Epithelial cell of esophagus (primary cell): ENCODE measurements at regions not wholly inside any gene's neighbourhood (a gene's known extent, or its start where the extent isn't known, plus 50 kb on each side); places are given as distances from the start of the nearest gene placed in this dataset.

Experiments
- DNase-seq: peaks from one replicate; pipeline ENCODE4 v3.0.0; 2010; ENCODE audit warnings: low read depth
- H3K4me3 ChIP-seq: 2 replicates; pipeline ENCODE4 v1.5.1; 2011; ENCODE audit warnings: mild to moderate bottlenecking, low read length, control low read depth
- CTCF ChIP-seq: IDR thresholded peaks from 2 replicates; pipeline ENCODE4 v1.5.1; 2011; ENCODE audit warnings: low read depth, mild to moderate bottlenecking, low read length, control low read depth, inconsistent platforms; ENCODE audit not compliant: insufficient read depth; ENCODE audit errors: missing control alignments

DNA sequence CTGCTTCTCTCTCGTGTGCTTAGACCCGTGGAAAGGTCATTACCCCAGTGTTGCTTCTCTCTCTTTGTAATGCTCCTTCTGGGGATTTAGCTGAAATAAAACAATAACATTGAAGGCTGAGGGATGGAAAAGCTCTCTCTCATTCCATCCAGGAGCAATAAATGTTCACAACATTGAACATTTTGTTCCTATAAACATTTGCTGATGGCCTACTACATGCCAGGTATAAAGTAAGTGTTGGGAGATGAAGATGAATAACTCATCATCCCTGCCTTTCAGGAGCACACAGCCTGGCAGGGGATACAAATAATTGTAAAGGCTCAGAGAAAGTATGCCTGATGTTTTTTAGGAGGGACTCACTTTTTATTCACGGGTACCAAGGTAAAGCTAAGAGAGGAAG lies 158.1 kb downstream of the KDR start:
- no peak overlapping the region for H3K4me3 ChIP-seq
- no peak for TF ChIP-seq CTCF
- DNase-seq = no peak

DNA sequence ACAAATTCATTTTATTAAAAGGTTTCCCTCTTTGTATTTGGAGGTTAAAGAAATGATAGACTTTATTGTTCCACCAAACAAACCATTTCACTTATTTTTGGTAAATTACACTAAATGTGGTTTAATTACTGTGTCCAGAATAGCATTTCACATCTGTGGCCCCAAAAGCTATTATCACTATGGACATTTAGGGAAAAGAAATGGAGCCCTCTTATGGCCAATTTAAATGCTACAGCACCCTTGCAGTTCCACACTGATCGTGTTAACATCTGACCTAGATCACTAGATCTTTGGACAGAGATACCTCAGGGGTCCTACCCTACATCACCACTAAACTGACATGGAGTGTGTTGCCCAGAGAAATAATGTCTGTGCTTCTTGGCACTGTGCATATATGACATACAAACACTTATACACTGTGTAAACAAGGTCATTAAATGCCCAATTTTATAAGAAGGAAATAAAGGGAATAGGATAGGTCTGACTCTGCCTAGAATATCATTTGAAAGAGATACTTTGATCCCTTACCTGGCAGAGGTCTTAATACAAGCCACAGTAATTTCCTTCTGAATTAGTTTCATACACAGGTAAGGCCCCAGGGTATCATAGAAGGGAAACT lies 163.9 kb downstream of the KDR start:
- TF ChIP-seq CTCF = peak; percentile 72
- DNase-seq = peak; percentile 53
- no peak overlapping the region for H3K4me3 ChIP-seq

DNA sequence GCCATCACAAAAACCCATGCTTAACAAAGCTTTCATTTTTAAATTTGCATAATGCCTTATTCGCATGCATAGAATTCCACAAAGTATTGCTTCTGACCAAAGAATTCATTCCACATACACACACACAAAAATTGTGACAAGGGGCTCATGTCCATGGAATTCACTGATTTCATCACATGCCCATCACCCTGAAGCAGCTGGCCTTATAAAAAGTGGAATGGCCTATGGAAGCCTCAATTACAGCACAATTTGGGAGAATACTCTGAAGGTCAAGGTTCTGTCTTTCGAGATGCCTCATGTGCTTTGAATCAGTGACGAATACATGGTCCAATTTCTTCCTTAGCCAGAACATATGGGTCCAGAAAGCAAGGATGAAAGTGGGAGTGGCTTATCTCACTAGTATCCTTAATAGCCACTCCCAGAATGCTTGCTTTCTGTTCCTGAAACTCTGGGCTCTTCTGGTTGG lies 165.7 kb downstream of the KDR start:
- DNase-seq = no peak
- H3K4me3 ChIP-seq = no peak overlapping the region
- TF ChIP-seq CTCF = no peak

GRCh38 chr4:54959131-54959530 lies 166.3 kb downstream of the KDR start:
- H3K4me3 ChIP-seq = no peak overlapping the region
- DNase-seq = no peak
- TF ChIP-seq CTCF = no peak

DNA sequence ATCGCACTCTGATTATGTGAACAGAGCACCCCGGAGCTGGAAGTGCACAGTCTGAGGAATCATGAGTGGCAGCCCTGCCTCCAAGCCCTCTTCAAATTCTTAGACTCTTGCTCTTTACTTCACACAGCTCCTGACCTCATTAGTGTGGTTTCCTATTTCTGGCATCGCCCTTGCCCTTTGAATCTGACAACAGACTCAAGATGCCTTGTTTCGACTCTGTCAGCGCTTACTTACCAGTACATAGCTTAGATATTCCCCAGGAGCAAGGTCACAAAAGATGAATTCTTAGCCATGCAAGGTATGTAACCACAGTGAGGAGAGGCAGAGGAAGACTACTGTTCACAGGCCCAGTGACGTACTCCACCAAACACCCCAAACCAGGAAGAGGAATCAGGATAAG lies 167.2 kb downstream of the KDR start:
- H3K4me3 ChIP-seq = no peak overlapping the region
- no peak for DNase-seq
- TF ChIP-seq CTCF = no peak

- no peak for DNase-seq
- TF ChIP-seq CTCF = no peak
- H3K4me3 ChIP-seq = no peak overlapping the region
Measured at GRCh38 chr4:54954656-54955388, 170.6 kb downstream of the KDR start.
